ENCODE measurements at regions not wholly inside any gene's neighbourhood (a gene's known extent, or its start where the extent isn't known, plus 50 kb on each side); places are given as distances from the start of the nearest gene placed in this dataset.

DNA sequence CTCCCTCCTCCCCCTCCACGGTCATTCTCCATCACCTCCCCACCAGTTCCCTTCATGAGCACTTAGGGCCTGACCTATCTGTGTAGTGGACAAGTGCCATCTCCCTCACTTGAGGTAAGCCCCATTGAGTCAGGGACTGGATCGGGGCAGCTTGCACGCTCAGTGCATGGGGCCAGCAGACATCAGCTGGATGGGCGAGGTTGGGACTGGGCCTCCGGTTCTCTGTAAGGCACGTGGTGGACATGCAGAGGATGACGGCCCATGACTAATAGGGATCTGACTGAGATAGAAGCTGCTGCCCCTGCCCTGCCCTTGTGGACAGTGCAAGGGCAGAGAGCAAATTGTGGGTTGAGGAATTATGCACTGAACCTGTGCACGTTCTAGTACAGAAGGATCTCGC, 120.4 kb upstream of the C1orf174 start:
- DNase-seq (ENCODE audit: low read depth): no peak
- TF ChIP-seq, protein P1, sequence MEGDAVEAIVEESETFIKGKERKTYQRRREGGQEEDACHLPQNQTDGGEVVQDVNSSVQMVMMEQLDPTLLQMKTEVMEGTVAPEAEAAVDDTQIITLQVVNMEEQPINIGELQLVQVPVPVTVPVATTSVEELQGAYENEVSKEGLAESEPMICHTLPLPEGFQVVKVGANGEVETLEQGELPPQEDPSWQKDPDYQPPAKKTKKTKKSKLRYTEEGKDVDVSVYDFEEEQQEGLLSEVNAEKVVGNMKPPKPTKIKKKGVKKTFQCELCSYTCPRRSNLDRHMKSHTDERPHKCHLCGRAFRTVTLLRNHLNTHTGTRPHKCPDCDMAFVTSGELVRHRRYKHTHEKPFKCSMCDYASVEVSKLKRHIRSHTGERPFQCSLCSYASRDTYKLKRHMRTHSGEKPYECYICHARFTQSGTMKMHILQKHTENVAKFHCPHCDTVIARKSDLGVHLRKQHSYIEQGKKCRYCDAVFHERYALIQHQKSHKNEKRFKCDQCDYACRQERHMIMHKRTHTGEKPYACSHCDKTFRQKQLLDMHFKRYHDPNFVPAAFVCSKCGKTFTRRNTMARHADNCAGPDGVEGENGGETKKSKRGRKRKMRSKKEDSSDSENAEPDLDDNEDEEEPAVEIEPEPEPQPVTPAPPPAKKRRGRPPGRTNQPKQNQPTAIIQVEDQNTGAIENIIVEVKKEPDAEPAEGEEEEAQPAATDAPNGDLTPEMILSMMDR (IDR thresholded peaks at IDR 0.05; ENCODE audit: low read depth, low read length, missing control alignments): no peak
- no peak overlapping the region for H3K4me3 ChIP-seq (ENCODE audit: low read depth, low read length)

DNA sequence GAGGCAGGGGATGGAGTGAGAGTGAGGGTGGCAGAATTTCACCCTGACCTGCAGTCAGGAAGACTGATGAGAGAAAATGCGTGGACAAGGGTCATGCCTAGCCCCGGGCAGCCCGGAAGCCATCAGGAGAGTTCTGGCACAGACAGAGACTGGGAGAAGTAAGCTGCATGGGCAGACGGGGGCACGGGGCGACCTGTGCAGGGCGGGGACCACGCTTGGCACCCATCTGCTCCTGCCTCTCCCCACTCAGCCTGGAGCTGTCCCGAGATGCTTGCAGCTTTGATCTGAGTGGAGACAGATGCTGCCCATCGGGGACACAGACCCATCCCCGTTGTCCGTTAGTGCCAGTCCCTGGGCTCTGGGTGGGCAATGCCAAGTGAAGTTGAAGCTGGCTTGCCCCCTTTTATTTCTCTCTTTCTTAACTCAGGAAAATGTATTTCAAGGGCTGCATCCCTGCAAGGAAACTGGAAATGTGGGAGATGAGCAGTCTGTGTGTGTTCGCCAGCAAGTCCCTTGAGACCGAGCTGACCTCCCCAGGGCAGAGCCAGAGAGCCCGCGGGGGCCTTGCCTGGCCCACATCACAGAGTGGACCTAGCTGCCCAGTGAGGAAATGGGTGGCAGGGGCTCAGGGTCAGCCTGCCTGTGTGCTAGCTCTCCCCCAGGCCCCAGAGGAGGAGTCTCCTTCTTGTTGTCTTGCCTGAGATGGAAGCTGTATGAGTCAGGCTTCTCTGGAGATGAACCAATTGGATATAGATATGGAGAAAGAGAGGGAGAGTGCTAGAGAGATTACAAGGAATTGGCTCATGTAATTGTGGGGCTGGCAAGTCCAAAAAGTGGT, 121.3 kb upstream of the C1orf174 start:
- TF ChIP-seq, protein P1 (IDR thresholded peaks at IDR 0.05; ENCODE audit: low read depth, low read length, missing control alignments): no peak
- DNase-seq (ENCODE audit: low read depth): no peak
- no peak overlapping the region for H3K4me3 ChIP-seq (ENCODE audit: low read depth, low read length)

DNA sequence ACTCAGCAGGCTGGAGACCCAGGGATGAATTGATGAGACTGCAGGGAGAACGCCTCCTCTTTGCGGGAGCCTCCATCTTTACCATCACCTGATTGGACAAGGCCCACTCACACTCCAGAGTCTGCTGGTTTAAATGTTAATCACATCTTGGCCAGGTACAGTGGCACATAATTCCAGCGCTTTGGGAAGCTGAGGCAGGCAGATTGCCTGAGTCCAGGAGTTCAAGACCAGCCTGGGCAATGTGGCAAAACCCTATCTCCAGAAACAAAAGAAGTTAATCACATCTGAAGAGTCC, 121.8 kb upstream of the C1orf174 start:
- DNase-seq (ENCODE audit: low read depth): no peak
- no peak overlapping the region for H3K4me3 ChIP-seq (ENCODE audit: low read depth, low read length)
- TF ChIP-seq, protein P1 (IDR thresholded peaks at IDR 0.05; ENCODE audit: low read depth, low read length, missing control alignments): no peak

DNA sequence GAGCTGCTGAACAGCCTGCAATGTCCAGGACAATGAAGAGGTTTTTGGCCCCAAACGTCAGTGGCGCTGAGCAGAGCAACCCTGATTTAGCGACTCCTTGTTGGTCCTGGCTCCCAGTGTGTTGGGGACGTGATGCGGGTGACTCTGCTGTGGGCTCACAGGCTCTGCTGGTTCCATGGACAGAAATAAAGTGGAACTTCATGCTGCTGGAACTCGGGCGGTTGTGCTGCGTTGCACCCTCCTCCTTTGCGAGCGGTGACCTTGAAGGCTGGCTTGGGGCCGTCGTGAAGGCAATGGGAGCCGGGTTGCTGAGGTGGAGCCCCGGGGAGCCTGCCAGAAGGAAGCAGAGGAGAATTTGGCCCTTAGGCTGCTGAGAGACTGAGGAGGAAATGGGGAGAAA, 122.6 kb upstream of the C1orf174 start:
- no peak overlapping the region for H3K4me3 ChIP-seq (ENCODE audit: low read depth, low read length)
- TF ChIP-seq, protein P1 (IDR thresholded peaks at IDR 0.05; ENCODE audit: low read depth, low read length, missing control alignments): no peak
- DNase-seq (ENCODE audit: low read depth): no peak

DNA sequence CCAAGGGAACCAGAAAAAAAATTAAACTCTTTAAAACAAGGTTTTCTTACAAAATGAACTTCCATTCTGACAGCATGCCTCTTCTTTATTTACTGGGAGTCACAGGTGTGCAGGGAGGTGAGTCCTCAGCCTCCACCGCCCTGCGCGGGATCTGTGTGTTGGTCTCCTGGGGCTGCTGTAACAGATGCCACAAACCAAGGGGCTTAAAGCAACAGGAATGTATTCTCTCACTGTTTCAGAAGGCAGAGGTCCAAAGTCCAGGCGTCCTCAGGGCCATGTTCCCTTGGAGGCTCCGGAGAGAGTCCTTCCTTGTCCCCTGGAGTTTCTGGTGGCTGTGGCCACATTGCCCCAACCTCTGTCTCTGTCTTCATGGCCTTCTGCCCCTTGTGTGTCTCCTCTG, 123.6 kb upstream of the C1orf174 start:
- H3K4me3 ChIP-seq (ENCODE audit: low read depth, low read length): no peak overlapping the region
- TF ChIP-seq, protein P1 (IDR thresholded peaks at IDR 0.05; ENCODE audit: low read depth, low read length, missing control alignments): no peak
- DNase-seq (ENCODE audit: low read depth): no peak

DNA sequence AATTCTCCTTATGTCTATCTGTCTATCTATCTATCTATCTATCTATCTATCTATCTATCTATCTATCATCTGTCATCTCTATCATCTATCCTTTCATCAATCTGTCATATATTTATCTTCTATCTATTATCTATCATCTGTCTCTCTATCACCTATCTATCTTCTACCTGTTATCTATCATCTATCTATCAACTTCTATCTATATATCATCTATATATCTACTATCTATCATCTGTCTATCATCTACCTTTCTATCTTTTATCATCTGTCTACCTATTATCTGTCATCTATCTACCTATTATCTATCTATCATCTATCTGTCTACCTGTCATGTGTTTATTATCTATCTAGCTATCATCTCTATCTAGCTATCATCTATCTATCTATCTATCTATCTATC, 124.7 kb upstream of the C1orf174 start:
- TF ChIP-seq, protein P1 (IDR thresholded peaks at IDR 0.05; ENCODE audit: low read depth, low read length, missing control alignments): no peak
- H3K4me3 ChIP-seq (ENCODE audit: low read depth, low read length): no peak overlapping the region
- DNase-seq (ENCODE audit: low read depth): no peak

DNA sequence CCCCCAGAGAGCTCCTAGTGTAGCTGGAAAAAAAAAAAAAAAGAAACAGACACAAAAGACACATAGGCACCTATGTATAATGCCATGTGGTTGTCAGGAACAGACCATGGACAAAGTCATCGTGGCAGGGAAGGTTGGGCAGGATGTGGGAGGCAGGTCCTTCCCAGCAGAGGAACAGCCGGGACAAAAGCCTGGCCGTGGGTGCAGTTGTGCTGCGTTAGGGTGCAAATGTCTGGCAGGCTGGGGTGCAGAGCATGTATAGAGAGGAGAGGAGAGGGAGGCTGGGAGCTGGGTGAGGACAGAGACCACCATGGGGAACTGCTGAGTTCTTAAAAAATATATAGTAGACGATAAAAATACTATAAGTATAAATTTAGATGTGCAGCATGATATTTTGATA, 125.7 kb upstream of the C1orf174 start:
- TF ChIP-seq, protein P1 (IDR thresholded peaks at IDR 0.05; ENCODE audit: low read depth, low read length, missing control alignments): no peak
- DNase-seq (ENCODE audit: low read depth): no peak
- H3K4me3 ChIP-seq (ENCODE audit: low read depth, low read length): no peak overlapping the region
